ENCODE measurements at regions not wholly inside any gene's neighbourhood (a gene's known extent, or its start where the extent isn't known, plus 50 kb on each side); places are given as distances from the start of the nearest gene placed in this dataset.

DNA sequence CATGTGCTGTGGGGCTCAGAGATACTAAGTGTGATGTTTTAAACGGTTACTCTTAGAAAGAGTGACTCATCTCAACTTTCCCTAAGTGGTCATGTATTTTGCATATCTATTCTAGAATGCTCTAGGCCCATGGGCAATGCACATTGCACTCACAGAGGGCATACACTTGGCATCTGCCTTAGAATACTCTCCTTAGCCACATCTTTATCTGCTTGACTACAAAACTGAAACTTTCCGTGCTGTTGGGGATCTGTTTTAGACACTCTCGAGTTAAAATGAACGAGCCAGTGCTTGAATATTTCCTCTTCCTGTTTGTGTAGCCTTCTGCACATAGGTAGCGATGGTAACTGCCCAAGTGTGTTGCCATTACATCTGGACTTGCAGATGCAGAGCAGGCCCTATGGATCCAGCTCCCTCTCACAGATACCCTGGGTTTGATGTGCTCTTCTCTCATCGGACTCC, 180.5 kb downstream of the CAND1 start:
- WGBS, 2 donors: 73 to 84% methylated on average over 6 of the region's 6 CpGs
- H3K4me3 ChIP-seq: no peak overlapping the region
- H3K36me3 ChIP-seq (ENCODE audit: low read depth, missing control alignments): no peaks in the 10 kb centered on the region
- intact Hi-C loops (cut with DNase I; ENCODE audit: low total_unique reads): no loop called here
- TF ChIP-seq, protein P1, sequence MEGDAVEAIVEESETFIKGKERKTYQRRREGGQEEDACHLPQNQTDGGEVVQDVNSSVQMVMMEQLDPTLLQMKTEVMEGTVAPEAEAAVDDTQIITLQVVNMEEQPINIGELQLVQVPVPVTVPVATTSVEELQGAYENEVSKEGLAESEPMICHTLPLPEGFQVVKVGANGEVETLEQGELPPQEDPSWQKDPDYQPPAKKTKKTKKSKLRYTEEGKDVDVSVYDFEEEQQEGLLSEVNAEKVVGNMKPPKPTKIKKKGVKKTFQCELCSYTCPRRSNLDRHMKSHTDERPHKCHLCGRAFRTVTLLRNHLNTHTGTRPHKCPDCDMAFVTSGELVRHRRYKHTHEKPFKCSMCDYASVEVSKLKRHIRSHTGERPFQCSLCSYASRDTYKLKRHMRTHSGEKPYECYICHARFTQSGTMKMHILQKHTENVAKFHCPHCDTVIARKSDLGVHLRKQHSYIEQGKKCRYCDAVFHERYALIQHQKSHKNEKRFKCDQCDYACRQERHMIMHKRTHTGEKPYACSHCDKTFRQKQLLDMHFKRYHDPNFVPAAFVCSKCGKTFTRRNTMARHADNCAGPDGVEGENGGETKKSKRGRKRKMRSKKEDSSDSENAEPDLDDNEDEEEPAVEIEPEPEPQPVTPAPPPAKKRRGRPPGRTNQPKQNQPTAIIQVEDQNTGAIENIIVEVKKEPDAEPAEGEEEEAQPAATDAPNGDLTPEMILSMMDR (IDR thresholded peaks at IDR 0.05): no peak
- no peak for TF ChIP-seq POLR2A (IDR thresholded peaks at IDR 0.05)
- H3K4me1 ChIP-seq: no peaks in the 10 kb centered on the region
- no peaks in the 10 kb centered on the region for H3K9me3 ChIP-seq
- DNase-seq: no peak
- no peaks in the 10 kb centered on the region for H3K27me3 ChIP-seq
- H3K27ac ChIP-seq: no peak overlapping the region

DNA sequence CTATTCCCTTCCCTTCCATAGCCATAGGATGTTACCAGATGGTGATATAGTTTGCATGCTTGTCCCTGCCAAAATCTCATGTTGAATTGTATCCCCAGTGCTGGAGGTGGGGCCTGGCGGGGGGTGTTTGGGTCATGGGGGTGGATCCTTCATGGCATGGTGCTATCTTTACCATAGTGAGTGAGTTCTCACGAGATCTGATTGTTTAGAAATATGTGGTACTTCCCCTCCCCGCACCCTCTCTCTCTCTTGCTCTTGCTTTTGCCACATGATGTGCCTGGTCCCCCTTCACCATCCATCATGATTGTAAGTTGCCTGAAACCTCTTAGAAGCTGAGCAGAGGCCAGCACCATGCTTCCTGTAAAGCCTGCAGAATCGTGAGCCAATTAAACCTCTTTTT, 181.3 kb downstream of the CAND1 start:
- H3K27ac ChIP-seq: no peak overlapping the region
- H3K27me3 ChIP-seq: no peaks in the 10 kb centered on the region
- no peak overlapping the region for H3K4me3 ChIP-seq
- WGBS, 2 donors: 84 to 92% methylated on average over 4 of the region's 4 CpGs
- TF ChIP-seq POLR2A (IDR thresholded peaks at IDR 0.05): no peak
- TF ChIP-seq, protein P1 (IDR thresholded peaks at IDR 0.05): no peak
- DNase-seq: no peak
- H3K9me3 ChIP-seq: no peaks in the 10 kb centered on the region
- H3K4me1 ChIP-seq: no peaks in the 10 kb centered on the region
- no peaks in the 10 kb centered on the region for H3K36me3 ChIP-seq (ENCODE audit: low read depth, missing control alignments)
- intact Hi-C loops (cut with DNase I; ENCODE audit: low total_unique reads): no loop called here

DNA sequence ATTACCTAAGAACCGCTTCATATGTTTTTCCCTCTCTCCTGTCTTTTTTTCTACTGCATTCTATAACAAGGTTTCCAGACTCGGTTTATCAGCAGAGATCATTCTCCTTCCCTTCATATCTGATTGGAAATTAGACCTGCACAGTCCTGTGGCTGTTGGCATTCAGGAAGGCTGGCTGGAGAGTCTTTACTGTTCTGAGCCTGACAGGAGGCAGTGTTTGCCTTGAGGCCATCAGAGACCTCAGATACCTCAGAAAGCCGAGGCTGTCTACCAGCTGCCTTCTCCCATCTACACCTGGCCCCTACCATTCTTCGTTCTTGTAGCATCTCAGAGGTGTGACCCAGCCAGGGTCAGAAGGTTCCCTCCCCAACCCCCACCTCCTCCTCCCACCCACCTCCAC, 182.0 kb downstream of the CAND1 start:
- H3K4me1 ChIP-seq: no peaks in the 10 kb centered on the region
- H3K4me3 ChIP-seq: no peak overlapping the region
- WGBS, 2 donors: 53 to 75% methylated on average over 4 of the region's 4 CpGs
- TF ChIP-seq, protein P1 (IDR thresholded peaks at IDR 0.05): no peak
- no peak for TF ChIP-seq POLR2A (IDR thresholded peaks at IDR 0.05)
- DNase-seq: no peak
- intact Hi-C loops (cut with DNase I; ENCODE audit: low total_unique reads): no loop called here
- no peak overlapping the region for H3K27ac ChIP-seq
- H3K9me3 ChIP-seq: no peaks in the 10 kb centered on the region
- H3K27me3 ChIP-seq: no peaks in the 10 kb centered on the region
- no peaks in the 10 kb centered on the region for H3K36me3 ChIP-seq (ENCODE audit: low read depth, missing control alignments)

DNA sequence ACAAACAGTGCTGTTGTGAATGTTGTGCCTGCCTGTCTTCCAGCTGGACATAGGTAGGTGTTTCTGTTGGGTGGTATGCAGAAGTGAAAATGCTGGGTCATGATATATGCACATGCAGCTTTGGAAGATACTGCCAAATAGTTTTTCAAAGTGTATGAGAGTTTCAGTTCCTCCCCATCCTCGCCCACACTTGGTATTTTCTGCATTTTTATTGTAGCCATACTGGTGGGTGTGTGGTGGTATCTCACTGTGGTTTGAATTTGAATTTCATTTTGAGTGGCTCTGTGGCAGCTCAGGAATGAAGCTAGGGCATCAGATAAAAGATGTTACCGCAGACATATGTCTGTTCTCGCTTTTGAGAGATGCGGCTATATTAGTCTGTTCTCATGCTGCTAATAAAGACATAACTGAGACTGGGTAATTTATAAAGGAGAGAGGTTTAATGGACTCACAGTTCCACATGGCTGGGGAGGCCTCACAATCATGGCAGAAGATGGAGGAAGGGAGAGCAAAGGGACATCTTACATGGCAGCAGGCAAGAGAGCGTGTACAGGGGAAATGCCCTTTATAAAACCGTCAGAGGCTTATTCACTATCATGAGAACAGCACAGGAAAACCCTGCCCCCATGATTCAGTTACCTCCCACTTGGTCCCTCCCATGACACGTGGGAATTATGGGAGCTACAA, 183.1 kb downstream of the CAND1 start:
- DNase-seq: no peak
- no peaks in the 10 kb centered on the region for H3K9me3 ChIP-seq
- intact Hi-C loops (cut with DNase I; ENCODE audit: low total_unique reads): no loop called here
- no peak overlapping the region for H3K27ac ChIP-seq
- 82 to 86% methylated on average over 7 of the region's 7 CpGs for WGBS, 2 donors
- TF ChIP-seq, protein P1 (IDR thresholded peaks at IDR 0.05): no peak
- no peak for TF ChIP-seq POLR2A (IDR thresholded peaks at IDR 0.05)
- no peak overlapping the region for H3K4me3 ChIP-seq
- no peaks in the 10 kb centered on the region for H3K36me3 ChIP-seq (ENCODE audit: low read depth, missing control alignments)
- no peaks in the 10 kb centered on the region for H3K27me3 ChIP-seq
- peaks cover 8% of the 10 kb centered on the region for H3K4me1 ChIP-seq

DNA sequence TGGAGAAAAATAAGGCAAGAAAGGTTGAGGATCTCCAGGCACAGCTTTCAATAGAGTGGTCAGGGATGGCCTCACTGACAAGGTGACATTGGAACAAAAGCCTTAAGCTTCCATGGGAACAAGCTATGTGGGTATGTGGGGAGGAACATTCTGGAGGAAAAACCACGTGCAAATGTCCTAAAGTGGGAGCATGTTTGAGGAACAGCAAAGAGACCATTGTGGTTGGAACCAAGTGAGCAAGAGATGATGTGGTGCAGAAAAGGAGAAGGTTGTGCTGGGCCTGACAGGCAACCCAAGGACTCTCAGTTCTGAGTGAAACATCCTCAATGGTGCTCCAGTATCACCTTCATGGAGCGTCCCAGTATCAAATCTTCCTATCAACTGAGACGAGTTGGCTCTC, 184.0 kb downstream of the CAND1 start:
- H3K4me1 ChIP-seq: peaks cover 17% of the 10 kb centered on the region
- no peaks in the 10 kb centered on the region for H3K27me3 ChIP-seq
- intact Hi-C loops (cut with DNase I; ENCODE audit: low total_unique reads): no loop called here
- WGBS, 2 donors: 80 to 95% methylated on average over 3 of the region's 3 CpGs
- TF ChIP-seq, protein P1 (IDR thresholded peaks at IDR 0.05): no peak
- TF ChIP-seq POLR2A (IDR thresholded peaks at IDR 0.05): no peak
- DNase-seq: no peak
- H3K9me3 ChIP-seq: no peaks in the 10 kb centered on the region
- no peaks in the 10 kb centered on the region for H3K36me3 ChIP-seq (ENCODE audit: low read depth, missing control alignments)
- H3K4me3 ChIP-seq: no peak overlapping the region
- no peak overlapping the region for H3K27ac ChIP-seq

Data from testis (tissue), 2 donors.